ENCODE measurements at regions not wholly inside any gene's neighbourhood (a gene's known extent, or its start where the extent isn't known, plus 50 kb on each side); places are given as distances from the start of the nearest gene placed in this dataset.

DNA sequence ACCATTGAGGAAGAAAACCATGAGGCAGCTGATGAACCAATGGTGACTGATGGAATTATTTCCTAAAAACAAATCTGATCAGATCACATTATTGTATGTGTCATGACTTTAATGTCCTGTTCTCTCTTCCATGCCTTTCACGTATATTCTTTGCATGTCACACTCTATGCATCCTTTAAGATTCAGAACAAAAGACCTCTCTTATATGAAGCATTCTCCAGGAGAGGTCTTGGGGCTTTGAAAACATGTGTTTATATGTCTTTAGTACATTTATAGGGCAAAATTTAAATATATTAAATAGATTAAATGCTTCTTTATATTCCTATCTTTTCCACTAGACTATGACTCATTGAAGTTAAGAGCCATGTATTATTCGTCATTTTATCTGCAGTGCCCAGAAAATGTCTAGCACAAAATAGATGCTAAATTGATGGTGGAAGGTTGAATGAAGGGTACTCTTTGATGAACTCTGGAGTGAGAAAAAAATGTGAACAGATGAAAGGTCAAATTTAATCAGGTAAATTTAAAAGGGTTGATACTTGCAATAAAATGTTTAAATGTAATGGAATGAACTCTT, 196.3 kb downstream of the PSAT1 start:
- intact Hi-C loops (cut with DNase I): no loop called here
- H3K9me3 ChIP-seq: no peaks in the 10 kb centered on the region
- H3K27me3 ChIP-seq: no peaks in the 10 kb centered on the region
- H3K4me1 ChIP-seq: no peaks in the 10 kb centered on the region
- TF ChIP-seq, protein P1, sequence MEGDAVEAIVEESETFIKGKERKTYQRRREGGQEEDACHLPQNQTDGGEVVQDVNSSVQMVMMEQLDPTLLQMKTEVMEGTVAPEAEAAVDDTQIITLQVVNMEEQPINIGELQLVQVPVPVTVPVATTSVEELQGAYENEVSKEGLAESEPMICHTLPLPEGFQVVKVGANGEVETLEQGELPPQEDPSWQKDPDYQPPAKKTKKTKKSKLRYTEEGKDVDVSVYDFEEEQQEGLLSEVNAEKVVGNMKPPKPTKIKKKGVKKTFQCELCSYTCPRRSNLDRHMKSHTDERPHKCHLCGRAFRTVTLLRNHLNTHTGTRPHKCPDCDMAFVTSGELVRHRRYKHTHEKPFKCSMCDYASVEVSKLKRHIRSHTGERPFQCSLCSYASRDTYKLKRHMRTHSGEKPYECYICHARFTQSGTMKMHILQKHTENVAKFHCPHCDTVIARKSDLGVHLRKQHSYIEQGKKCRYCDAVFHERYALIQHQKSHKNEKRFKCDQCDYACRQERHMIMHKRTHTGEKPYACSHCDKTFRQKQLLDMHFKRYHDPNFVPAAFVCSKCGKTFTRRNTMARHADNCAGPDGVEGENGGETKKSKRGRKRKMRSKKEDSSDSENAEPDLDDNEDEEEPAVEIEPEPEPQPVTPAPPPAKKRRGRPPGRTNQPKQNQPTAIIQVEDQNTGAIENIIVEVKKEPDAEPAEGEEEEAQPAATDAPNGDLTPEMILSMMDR (IDR thresholded peaks at IDR 0.05): no peak
- no peak overlapping the region for H3K9ac ChIP-seq (ENCODE audit: low read depth in 2 of 2, low read length in 2 of 2)
- no peak for DNase-seq
- H3K4me3 ChIP-seq: no peak overlapping the region
- no peak overlapping the region for H3K27ac ChIP-seq
- H3K36me3 ChIP-seq: no peaks in the 10 kb centered on the region

DNA sequence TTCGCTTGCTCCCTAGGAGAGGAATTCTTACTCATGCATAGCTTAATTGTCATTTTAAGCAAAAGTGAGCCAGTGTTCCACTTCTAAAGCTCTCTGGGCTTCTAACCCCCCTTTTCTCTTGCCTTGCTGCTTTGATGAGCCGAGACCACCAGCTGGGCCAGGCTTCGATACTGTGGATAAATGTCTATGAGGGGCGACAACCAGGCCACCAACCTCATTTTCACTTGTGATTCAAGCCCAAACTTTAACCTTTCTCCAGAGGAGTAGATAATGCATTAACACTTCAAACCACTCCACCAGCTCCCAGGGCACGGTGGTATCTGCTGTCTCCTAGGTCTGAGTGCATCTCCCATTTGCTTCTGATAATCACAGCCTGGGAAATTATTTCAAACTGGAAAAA, 205.6 kb downstream of the PSAT1 start:
- intact Hi-C loops (cut with DNase I): no loop called here
- DNase-seq: no peak
- Histone ChIP-seq H3K4me3 (no peak overlapping the region), H3K9me3 (no peaks in the 10 kb centered on the region), H3K9ac (ENCODE audit: low read depth in 2 of 2, low read length in 2 of 2) (no peak overlapping the region), H3K27ac (no peak overlapping the region), H3K27me3 (no peaks in the 10 kb centered on the region), H3K4me1 (no peaks in the 10 kb centered on the region), H3K36me3 (no peaks in the 10 kb centered on the region)
- TF ChIP-seq, protein P1 (IDR thresholded peaks at IDR 0.05): no peak

DNA sequence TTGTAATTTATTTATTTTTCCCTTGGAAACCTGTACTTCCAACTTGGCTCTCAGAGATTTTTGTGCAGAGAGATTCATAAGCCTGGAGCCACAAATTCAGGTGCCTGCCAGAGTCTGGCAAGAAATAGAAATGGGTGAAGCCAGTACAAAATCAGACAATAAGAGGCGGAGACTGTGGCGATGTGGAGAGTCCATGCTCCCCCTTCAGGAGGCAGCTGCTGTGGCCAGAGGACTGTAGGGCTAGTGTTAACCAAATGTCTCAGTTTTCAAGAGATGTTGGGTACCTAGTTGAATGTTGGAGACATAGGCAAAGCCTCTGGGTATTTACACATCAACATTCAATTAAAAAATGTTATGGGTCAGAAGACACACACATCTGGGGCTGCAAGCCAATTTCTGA, 208.6 kb downstream of the PSAT1 start:
- no peak overlapping the region for H3K4me3 ChIP-seq
- no peak for DNase-seq
- H3K36me3 ChIP-seq: no peaks in the 10 kb centered on the region
- no peak overlapping the region for H3K9ac ChIP-seq (ENCODE audit: low read depth in 2 of 2, low read length in 2 of 2)
- no peak overlapping the region for H3K27ac ChIP-seq
- no peaks in the 10 kb centered on the region for H3K4me1 ChIP-seq
- no peaks in the 10 kb centered on the region for H3K27me3 ChIP-seq
- TF ChIP-seq, protein P1 (IDR thresholded peaks at IDR 0.05): no peak
- intact Hi-C loops (cut with DNase I): no loop called here
- H3K9me3 ChIP-seq: no peaks in the 10 kb centered on the region

DNA sequence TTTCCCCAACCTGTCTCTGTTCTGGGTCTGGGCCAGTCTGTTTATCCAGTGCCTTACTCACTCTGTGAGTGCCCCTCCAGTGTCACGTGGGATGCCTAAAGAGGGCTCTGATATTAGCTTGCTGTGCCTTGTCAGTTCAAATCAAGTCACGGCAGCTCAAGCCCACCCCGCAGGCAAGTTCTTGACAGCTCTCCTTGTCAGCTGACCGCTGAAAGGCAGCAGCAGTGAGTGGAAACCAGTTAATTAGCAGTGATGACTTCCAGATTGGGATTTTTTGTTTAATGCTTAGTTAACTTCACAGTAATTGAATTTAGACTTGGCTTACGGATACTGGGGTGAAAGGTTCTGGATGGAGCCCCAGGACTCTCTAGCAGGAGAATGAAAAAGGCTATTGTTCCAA, 210.1 kb downstream of the PSAT1 start:
- H3K9ac ChIP-seq (ENCODE audit: low read depth in 2 of 2, low read length in 2 of 2): no peak overlapping the region
- no peaks in the 10 kb centered on the region for H3K4me1 ChIP-seq
- no peak for DNase-seq
- H3K9me3 ChIP-seq: no peaks in the 10 kb centered on the region
- TF ChIP-seq, protein P1 (IDR thresholded peaks at IDR 0.05): no peak
- intact Hi-C loops (cut with DNase I): no loop called here
- no peak overlapping the region for H3K27ac ChIP-seq
- no peaks in the 10 kb centered on the region for H3K36me3 ChIP-seq
- no peak overlapping the region for H3K4me3 ChIP-seq
- H3K27me3 ChIP-seq: no peaks in the 10 kb centered on the region

DNA sequence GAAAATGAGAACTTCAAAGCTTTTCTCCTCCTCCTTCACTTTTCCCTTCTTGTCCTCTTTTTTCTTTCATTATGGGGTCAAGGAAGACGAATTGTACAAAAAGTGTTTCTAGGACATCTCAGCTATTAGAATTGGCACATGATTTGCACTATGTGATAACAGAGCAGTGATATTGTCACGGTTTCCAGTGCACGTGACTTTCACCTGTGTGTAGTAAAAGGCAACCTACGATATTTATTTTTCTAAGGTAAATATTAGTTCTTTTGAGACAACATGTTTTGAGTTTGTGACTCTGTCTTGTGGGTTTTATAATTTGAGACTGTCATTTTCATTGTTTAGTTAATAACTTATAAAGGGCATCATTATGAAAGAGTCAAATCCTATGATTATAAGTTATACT, 213.1 kb downstream of the PSAT1 start:
- no peaks in the 10 kb centered on the region for H3K27me3 ChIP-seq
- H3K4me3 ChIP-seq: no peak overlapping the region
- intact Hi-C loops (cut with DNase I): no loop called here
- TF ChIP-seq, protein P1 (IDR thresholded peaks at IDR 0.05): no peak
- DNase-seq: no peak
- no peak overlapping the region for H3K27ac ChIP-seq
- H3K36me3 ChIP-seq: no peaks in the 10 kb centered on the region
- no peaks in the 10 kb centered on the region for H3K9me3 ChIP-seq
- H3K9ac ChIP-seq (ENCODE audit: low read depth in 2 of 2, low read length in 2 of 2): no peak overlapping the region
- H3K4me1 ChIP-seq: no peaks in the 10 kb centered on the region

All from colonic mucosa (tissue), 4 donors.